ENCODE measurements at regions not wholly inside any gene's neighbourhood (a gene's known extent, or its start where the extent isn't known, plus 50 kb on each side); places are given as distances from the start of the nearest gene placed in this dataset.

DNA sequence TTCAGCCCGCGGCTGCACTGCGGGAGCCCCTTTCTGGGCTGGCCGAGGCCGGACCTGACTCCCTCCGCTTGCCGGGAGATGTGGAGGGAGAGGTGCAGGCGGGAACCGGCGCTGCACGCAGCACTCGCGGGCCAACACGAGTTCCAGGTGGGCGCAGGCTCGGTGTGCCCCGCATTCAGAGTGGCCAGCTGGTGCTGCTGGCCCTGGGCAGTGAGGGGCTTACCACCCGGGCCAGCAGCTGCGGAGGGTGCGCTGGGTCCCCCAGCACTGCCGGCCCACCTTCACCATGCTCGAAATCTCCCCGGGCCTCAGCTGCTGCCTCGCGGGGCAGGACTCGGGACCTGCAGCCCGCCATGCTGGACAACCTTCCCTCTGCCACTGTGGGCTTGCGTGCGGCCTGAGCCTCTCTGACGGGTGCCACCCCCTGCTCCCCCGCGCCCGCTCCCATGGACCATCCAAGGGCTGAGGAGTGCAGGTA is 733.5 kb upstream of the CCDC54 start:
- DNase-seq = no peak

DNA sequence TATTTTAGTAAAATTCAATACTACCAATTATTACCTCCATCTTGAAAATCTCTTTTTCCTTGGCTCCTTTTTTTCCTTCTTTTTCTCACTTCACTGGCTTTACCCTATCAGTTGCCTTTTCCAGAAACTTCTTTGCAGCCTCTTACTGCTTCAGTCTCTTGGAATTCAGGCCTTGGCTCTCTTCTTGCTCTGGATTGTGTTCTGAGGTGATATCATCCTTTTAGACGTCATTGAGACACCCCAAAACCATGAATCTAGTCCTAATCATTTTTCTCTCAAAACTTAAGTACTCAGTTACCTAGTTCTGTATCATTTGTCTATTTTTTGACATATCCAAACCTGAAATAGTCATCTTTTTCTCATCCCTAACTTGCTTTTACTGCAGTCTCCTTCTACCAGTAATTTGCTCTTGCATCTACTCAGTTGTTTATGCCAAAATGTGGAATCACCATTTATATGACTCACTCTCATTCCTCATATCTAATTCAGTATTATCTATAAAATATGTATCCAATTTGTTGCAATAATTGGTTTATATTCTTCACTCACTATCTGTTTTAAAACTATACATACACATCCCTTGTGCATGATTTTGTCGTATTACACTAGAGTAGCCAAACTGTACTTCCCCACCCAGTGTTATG is 703.2 kb upstream of the CCDC54 start:
- no peak for DNase-seq

DNA sequence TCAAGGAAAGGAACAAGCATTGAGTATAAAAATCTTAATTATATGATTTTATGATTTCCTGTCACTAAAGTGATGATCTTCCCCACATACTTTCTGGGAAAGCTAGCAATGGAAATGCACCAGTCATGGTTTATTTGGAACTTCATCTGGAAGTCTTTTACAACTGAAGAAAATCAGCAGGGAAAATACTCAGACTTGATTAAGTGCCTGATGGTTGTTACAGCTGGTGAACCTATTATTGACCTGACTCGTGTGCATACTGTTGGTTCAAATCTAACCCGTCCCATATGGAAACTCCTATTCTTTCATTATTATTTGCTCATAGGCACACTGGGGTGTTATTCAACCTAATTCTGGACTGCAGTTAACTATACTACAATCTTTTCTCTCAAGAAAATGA is 701.8 kb upstream of the CCDC54 start:
- DNase-seq = no peak

DNA sequence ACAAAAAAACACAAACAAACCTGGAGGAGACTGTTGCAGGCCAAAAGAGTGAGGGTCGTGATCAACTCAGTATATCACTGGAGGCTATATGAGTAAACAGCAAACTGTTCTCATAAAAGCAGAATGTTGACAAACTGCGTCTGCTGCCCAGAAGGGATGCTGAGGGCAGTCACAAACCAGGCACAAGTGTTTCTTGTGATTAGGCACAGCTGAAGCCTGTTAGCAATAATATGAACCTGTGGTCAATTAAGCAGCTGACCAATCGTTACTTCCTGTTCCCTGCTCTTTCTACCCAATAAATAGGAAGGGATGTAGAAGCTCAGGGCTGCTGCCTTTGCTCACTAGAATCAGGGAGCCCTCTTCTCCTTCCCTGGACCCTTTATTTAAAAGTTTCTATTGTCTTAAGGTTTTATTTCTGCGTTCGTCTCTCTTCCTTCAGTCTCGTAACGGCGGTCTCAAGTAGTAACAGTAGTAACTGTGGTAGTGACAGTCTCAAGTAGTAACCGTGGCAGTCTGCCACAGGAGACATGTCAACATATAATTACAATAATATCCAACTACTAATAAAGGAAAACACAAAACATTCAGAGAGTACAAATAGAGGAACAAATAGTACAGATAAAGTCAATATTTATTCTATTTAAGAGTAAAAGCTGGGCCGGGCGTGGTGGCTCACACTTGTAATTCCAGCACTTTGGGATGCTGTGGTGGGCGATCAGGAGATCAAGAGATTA is 698.4 kb upstream of the CCDC54 start:
- no peak for DNase-seq

DNA sequence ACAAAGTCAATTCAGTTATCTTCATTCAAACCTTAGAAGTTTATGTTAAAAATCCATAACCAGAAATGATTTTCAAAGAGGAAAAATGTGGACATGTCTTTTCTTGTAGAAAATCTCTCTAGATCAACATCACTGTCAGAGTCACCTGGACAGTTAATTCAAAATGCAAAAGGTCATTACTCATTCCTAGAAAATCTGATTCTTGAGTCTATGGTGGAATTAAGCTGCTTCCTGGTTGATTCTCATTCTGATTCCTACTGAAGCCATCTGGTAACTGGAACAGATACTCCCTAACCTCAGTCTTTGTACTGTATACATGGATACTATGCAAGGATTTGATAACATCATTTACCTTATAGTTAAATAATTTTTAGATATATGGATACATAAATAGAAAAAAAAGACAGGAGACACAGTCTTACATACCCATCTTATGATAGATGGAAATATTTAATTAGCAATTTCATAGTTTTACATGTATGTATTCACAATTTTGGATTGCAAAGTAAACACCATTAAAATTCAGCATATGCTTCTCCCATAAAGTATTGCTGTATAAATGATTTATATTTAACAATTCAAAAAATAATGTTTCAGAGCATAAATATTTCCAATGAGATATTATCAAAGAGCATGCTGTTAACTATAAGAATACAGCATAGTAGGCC is 693.2 kb upstream of the CCDC54 start:
- DNase-seq = peak; percentile 27

DNA sequence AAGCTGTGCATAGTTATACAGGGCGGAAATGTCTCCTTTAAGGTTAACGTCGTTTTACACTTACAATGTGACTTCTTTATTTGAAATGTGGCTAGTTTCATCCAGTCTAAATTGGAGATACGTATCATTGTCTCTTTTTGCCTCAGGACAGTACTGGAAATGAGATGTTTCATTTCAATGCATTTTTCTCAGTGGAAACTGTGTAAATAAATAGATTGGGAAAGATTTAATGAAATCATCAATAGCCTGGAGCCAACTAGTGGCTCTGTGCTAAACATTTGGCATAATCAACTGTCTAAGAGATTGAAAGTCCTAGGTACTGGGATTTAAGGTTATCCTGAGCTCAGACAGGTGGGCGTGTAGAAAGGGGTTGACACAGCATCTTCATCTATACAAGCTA is 691.5 kb upstream of the CCDC54 start:
- peak; percentile 78 for DNase-seq

DNA sequence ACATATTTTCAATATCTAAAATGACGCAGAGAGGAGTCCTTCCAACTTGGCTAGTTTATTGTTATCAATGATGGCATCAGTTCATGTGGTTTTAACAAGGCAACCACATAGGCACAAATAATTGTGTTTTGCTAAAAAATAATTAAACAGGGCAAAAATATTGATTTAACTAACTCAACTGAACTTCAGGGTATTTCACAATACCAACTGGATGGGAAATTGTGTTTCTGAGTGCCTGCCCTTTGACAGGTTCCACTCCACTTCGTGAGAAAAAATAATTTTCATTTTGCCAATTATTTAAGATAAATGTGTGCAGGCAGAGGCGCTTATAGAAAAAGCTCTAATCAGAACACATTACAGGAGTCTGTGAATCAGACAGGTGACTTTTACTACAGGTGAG is 689.3 kb upstream of the CCDC54 start:
- DNase-seq = no peak

DNA sequence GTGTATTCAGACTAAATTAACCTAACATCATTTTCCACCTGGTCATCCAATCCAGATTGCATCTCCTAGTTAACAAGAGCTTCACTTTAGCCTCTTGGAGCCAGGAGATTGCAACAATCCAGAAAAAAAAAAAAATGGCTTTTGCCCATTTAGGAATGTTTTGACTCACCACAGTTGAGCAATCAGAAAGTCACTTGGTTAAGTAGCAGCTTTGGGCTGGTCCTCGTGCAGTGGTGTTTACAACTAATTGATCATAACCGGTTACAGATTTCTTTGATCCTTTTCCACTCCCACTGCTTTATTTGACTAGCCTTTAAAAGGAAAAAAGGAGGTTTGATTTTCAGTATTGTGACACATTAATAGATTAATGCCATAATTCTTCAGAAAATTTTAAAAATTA is 688.8 kb upstream of the CCDC54 start:
- DNase-seq = peak; percentile 85

DNA sequence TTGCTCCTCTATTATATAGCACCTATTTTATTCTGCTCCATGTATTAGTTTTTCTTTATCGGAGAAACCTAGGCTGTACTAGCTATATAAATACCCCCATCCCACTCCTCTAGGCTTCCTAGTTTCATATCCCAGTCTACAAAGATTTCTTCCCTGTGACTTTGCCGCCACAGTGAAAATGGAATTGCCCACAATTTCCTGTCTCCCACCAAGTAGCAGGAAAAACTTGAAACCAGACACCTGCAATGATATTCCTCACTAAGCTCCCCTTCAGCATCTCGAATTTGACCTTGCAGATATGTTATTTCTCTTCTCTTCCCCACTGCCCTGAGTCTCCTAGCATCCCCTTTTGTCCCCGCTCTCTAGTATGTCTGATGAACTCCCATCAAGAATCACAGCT is 685.8 kb upstream of the CCDC54 start:
- DNase-seq = no peak

DNA sequence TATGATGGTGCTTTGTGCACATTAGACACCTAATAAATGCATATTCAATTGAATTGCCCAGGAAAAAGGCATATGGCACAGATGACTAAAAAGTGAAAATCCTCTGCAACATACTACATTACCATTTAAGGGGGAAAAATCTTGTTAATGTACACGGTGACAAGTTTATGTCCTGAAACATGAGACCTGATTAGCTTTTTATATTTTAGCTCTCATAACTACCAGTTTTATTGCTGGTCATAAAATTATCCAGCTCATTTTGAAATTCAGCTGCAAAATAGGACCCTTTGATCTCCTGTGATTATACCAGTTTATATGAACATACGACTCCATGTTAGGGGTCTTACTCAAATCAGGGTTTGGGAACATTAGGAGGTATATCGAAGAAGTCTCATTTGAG is 684.6 kb upstream of the CCDC54 start:
- DNase-seq = peak; percentile 2

DNA sequence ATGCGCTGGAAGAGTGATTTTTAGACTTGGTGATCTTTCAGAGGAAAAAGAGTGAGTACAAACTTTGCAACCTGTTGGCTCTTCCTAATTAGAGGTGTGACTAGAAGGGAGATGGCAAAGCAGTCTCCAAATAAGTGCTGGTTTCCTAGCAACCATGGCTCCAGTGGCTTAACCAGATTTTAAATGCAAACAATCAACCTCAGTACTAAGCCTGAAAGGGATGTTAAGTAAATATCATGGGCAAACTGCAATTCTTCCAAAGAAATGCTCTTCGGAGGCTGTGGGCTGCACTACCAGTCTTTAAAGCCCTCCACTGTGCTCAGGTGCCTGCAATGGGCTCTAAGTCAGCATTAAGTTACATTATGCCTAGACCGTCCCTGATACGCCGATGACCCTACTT is 678.1 kb upstream of the CCDC54 start:
- DNase-seq = peak; percentile 93

DNA sequence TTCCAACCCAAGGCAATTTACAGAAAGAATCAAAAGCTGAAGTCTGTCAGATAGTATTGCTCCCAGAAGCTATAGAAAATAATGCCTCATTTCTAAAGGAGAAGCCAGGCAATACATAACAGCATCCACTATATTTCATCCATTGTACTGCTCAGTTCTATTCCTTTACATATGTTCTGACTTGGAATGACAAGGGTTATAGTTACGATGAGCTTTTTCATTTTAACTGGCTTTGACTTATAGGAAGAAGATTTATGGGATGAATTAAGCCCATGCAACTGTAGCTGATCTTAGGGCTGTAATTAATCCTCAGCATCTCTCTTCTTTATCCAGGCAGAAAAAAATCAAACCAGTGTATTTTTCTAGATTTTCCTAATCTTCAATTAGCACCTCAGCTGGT is 676.3 kb upstream of the CCDC54 start:
- DNase-seq = no peak

DNA sequence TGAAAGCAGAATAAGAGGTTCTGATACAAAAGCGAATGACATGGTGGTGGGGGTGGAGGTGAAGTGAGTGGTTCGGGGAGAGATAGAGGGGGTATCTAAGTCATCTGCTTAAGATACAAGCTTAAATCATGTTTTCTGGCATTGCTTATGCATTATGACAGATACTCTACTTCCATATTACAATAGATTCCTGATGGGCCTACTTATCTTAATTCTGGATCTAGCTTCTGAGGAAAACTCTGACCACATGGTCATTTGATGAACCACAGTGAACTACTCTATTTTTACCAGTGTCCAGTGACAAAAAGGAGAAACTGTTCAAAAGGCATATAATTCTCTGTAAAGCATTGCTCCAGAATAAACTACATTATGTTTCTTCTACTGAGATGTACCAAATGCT is 673.7 kb upstream of the CCDC54 start:
- no peak for DNase-seq

DNA sequence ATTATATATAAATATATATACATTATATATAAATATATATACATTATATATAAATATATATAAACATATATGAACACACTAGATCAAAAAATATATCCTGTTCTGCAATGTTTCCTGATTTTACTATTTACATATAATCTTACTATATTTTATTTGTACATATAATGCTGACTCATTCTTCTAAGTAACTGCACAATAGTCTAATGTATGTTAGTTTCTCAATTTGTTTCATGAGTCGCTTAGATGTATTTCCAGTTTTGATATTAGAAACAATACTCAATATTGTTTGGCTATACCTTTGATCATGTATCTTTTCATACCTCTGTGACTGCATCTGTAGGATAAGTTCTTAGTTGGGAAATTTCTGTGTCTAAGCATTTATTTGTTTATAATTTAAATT is 669.9 kb upstream of the CCDC54 start:
- no peak for DNase-seq

DNA sequence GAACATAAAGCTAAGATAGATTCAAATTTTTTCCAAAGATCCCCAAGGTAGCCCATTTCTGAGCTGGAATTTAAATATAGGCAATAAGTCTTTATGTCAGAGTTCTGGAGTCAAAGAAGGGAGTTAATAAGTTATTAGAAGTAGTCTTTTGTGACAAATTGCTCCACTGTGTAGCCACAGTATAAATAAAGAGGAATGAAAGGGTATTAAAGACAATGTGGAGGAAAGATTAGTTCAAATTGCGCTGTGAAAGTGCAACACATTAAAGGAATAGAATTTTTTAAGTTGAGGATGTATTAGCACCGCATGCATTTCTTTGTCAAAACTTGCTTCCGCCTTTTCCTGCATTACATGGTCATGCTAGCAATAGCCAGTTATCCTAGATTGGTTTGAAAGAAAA is 666.6 kb upstream of the CCDC54 start:
- no peak for DNase-seq

DNA sequence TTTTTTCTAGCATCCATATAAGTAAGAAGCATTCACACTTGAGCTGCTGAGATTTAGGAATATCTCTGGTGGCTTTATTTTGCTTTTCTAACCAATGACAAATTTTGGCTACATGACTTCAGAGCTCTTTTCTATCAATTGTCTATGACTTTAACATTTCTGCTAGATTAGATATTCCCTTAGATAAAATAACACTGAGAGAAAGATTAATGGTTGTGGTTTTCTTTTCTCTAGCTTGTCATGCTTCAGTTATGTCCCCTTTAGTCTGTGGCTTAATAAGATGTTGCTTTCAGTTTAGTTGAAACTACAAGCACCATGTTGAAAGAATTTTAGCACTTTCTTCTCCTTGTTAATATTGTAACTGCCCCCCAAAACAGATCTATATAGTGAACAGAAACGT is 665.6 kb upstream of the CCDC54 start:
- no peak for DNase-seq

DNA sequence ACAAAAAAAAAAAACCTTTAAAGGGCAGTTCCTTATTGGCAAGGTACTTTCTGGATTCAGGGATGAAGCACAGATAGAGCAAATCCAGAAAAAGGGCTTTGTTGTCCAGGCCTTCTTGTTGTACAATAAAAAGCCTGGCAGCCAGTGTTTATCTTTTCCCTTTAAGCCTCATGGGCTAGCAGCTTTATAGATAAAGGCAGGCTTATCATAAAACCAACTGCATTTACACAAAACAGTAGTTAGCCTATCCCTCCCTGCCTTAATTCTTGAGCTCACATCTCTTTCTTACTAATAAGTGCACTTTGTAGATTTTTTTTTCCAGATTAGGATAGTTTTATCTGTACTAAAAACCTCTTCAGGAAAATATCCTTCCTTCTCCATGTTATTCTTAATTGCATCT is 662.8 kb upstream of the CCDC54 start:
- no peak for DNase-seq

DNA sequence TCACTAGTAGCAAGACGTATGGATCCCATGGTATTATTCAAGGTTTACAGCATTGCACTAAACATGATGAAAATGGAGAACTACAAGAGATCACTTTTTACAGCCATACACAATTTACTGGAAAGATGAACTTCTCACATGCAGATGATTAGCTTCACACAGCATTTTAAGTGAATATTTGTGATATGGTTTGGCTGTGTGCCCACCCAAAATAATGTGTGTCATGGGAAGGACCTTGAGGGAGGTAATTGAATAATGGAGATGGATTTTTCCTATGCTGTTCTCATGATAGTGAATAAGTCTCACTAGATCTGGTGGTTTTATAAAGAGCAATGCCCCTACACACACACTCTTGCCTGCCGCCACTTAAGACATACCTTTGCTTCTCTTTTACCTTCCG is 662.0 kb upstream of the CCDC54 start:
- DNase-seq = no peak

DNA sequence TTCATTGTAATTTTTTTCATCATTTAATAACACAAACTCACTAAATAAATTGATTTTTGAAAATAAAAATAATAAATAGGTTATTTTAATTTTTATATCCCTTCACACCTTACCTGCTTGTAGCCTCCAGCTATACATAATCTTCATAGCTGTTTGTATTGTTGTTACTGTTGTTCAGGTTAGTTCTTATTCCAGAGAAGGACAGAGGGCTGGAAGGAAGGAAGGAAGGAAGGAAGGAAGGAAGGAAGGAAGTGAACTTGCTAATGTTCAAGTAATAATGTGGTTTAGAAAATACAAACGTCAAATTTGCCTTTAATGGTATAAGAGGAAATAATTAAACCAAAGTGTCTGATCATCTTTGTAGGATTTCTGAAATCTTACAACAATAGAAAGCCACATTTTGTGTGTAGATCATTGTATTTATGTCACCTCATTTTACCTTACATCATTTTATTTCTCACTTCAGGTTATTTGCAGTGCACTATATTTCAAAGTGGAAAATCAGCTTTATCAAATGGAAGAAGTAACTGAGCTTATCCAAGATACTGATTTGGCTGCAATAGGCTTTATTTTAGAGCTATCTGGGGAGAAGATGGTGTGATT is 660.0 kb upstream of the CCDC54 start:
- DNase-seq = no peak

DNA sequence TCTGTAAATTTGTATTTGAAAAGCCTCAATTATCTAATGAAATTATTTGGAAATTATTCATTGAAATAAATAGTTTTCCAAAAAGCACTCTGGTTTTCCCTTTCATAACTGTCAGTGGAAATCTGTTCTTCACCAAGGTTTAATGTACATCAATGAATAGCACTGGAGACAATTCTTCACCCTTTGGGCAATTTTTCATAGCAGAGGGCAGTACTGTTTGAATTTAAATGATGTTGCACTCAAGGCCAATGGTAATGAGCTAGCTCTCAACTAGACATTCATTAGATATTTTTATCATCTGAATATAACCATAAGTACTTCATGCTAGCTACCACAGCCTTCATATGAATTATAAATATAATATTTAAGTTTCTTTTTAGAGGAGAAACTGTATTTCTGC is 658.2 kb upstream of the CCDC54 start:
- no peak for DNase-seq

DNA sequence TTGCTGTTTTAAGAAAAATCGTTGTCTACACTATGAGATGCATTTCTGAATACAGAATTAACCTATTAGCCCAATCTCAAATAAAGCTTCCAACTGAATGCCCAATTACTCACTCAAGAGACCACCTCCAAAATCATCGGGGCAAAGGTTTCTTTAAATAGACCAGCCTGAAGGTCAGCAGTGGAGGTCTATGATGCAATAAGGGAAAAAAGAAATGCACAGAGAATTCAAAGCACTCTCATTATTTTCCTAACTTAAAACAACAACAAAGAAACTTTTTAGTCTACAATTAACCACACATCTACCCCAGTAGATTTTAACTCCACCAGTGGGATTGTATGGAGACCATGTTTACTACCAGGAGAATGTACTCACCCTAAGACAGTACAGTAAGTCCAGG is 657.7 kb upstream of the CCDC54 start:
- no peak for DNase-seq

DNA sequence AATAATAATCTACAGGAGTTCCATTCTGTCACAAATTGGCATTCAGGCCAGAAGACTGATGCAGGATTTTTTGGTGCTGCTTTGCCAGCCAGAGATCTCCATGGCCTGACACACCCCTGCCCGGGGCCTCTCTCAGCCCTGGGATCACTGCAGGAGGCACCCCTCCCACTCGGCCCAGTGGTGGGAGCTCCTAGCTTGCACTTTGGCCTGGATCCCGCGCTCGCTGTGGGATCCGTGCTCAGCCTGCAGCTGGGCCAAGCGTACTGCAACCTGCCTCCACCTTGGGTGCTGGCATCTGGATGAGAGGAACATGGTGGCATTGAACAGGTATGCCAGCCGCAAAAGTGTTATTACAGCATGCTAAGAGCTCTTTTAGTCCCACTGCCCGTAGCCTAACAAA is 656.7 kb upstream of the CCDC54 start:
- DNase-seq = no peak

DNA sequence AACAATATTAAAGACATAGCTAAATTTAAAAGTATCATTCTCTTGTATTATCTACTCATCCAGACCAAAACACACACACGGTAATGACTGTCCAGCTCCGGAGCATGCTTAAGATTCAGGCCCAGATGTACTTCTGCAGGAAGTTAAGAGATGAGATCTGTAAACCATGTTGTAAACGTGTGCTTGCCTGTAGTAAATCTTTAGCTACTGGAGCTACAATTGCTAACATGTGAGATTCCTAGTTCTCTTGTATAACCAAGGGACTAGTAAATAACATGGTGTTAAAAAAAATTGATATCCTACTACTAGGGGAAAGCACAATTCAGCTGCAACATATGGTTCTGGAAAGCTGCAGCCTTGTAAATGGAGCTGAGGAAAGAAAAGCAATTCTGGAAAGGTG is 651.7 kb upstream of the CCDC54 start:
- DNase-seq = no peak

Data from NCI-H69 (cell line).